Esophagus muscularis mucosa (tissue), 4 donors: ENCODE measurements at regions not wholly inside any gene's neighbourhood (a gene's known extent, or its start where the extent isn't known, plus 50 kb on each side); places are given as distances from the start of the nearest gene placed in this dataset.
"Not testable (repeated sequence)": the region's sequence is repeated elsewhere in the genome, so short reads cannot be mapped to it uniquely, and the experiment has no call there.

Experiments
- EP300 ChIP-seq: sonication (generic); formaldehyde crosslinking; IDR thresholded peaks from one replicate; pipeline ENCODE4 v1.6.1; 2017; ENCODE audit warnings: antibody characterized with exemption
- POLR2A ChIP-seq: fragments of 450-650 bp; IDR thresholded peaks from one replicate; pipeline ENCODE4 v1.6.1; 2017; ENCODE audit warnings: antibody characterized with exemption, moderate library complexity, mild to moderate bottlenecking, low read depth
- TF ChIP-seq, protein P1 (sequence below), 3 experiments: fragments of 200-600 bp in 2 of 3; fragments of 450-650 bp in 1 of 3; sonication (generic) in 2 of 3; IDR thresholded peaks; one replicate each; pipeline ENCODE4 v1.5.1; 2017 to 2019; ENCODE audit warnings: antibody characterized with exemption in 3 of 3, mild to moderate bottlenecking in 2 of 3, moderate library complexity in 1 of 3

DNA sequence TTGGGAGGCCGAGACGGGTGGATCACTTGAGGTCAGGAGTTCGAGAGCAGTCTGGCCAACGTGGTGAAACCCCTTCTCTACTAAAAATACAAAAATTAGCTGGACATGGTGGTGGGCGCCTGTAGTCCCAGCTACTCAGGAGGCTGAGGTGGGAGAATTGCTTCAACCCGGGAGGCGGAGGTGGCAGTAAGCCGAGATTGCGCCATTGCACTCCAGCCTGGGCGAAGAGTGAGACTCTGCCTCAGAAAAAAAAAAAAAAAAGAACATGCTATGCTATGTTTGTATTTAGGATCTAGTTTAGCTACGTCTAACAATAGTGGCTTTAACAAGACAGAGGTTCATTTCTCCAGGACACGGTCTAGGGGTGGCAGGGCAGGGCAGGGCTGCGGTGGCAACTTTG lies 103.3 kb downstream of the TNFRSF13B start:
- not testable (repeated sequence) for TF ChIP-seq POLR2A, EP300
- TF ChIP-seq, protein P1, sequence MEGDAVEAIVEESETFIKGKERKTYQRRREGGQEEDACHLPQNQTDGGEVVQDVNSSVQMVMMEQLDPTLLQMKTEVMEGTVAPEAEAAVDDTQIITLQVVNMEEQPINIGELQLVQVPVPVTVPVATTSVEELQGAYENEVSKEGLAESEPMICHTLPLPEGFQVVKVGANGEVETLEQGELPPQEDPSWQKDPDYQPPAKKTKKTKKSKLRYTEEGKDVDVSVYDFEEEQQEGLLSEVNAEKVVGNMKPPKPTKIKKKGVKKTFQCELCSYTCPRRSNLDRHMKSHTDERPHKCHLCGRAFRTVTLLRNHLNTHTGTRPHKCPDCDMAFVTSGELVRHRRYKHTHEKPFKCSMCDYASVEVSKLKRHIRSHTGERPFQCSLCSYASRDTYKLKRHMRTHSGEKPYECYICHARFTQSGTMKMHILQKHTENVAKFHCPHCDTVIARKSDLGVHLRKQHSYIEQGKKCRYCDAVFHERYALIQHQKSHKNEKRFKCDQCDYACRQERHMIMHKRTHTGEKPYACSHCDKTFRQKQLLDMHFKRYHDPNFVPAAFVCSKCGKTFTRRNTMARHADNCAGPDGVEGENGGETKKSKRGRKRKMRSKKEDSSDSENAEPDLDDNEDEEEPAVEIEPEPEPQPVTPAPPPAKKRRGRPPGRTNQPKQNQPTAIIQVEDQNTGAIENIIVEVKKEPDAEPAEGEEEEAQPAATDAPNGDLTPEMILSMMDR (IDR thresholded peaks at IDR 0.05), result not testable (repeated sequence)
